ENCODE measurements at regions not wholly inside any gene's neighbourhood (a gene's known extent, or its start where the extent isn't known, plus 50 kb on each side); places are given as distances from the start of the nearest gene placed in this dataset.
"Not testable (repeated sequence)": the region's sequence is repeated elsewhere in the genome, so short reads cannot be mapped to it uniquely, and the experiment has no call there.

DNA sequence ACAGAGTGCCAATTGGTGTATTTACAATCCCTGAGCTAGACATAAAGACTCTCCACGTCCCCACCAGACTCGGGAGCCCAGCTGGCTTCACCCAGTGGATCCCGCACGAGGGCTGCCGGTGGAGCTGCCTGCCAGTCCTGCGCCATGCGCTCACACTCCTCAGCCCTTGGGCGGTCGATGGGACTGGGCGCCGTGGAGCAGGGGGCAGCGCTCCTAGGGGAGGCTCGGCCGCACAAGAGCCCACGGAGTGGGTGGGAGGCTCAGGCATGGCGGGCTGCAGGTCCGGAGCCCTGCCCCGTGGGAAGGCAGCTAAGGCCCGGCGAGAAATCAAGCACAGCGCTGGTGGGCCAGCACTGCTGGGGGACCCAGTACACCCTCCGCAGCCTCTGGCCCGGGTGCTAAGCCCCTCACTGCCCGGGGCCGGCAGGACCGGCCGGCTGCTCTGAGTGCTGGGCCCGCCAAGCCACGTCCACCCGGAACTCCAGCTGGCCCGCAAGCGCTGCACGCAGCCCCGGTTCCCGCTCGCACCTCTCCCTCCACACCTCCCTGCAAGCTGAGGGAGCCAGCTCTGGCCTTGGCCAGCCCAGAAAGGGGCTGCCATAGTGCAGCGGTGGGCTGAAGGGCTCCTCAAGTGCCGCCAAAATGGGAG, 759.4 kb downstream of the BRINP3 start:
- not testable (repeated sequence) for DNase-seq

DNA sequence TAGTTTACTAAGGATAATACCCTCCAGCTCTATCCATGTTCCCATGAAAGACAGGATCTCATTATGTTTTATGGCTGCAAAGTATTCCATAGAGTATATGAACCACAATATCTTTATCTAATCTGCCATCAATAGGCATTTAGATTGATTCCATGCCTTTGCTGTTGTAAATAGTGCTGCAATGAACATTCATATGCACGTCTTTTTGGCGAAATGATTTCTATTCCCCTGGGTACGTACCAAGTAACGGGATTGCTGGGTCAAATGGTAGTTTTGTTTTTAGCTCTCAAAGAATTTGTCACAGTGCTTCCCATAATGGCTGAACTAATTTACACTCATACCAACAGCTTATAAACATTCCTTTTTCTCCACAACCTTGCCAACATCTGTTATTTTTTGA, 750.9 kb downstream of the BRINP3 start:
- no peak for DNase-seq

DNA sequence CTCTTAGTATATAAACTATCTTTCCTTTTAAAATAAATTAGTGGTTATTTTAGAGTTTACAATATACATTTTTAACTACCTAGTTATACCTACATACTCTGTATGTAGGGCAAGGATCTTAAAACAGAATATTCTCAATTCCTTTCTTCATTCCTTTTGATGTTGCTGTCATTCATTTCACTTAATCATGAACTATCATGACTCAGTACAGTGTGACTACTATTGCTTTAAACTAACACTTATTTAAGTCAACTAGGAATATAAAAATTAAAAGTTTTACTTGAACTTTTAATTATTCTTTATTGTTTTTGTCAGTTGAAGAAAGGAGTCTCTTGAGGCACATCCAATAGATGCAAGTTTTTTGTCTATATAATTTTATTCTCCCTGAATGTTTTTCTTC, 726.4 kb downstream of the BRINP3 start:
- DNase-seq: no peak

DNA sequence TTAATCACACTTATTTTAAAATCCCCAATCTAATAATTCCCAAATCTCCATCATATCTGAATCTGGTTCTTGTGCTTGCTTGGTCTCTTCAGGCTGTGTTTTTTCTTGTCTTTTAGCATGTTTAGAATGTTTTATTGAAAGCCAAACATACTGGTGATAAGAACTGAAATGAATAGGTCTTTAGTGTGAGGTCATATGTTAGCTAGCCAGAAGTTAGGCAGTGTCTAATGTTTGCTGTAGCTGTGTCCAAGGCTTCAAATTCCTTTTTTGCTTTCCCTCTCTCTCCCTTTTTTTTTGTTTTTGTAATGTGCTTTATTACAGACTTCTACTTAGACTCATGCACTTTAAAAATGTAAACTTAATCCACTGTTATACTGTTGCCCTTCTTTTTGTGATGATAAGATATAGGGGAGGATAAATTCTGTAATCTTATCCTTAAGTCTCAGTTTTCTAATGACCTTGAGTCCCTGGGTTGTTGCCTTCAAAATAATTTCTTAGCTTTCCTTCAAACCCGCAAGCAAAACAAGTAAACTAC, 725.1 kb downstream of the BRINP3 start:
- DNase-seq: no peak

GRCh38 chr1:189755100-189755499, 722.6 kb downstream of the BRINP3 start:
- not testable (repeated sequence) for DNase-seq

- no peak for DNase-seq
Observed at GRCh38 chr1:189764391-189765320, 713.0 kb downstream of the BRINP3 start.

DNA sequence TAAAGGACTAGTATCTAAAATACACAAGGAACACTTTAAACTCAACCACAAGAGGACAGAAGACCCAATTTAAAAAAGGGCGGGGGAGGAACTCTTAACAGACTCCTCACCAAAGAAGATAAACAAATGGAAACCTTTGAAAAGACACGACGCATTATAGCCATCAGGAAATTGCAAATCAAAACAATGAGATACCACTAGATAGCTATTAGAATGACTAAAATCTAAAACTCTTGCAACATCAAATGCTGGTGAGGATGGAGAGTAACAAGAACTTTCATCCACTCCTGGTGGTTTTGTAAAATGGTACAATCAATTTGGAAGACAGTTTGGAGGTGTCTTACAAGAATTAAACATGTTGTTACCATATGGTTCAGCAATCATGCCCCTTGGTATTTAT, 708.2 kb downstream of the BRINP3 start:
- DNase-seq: no peak

DNA sequence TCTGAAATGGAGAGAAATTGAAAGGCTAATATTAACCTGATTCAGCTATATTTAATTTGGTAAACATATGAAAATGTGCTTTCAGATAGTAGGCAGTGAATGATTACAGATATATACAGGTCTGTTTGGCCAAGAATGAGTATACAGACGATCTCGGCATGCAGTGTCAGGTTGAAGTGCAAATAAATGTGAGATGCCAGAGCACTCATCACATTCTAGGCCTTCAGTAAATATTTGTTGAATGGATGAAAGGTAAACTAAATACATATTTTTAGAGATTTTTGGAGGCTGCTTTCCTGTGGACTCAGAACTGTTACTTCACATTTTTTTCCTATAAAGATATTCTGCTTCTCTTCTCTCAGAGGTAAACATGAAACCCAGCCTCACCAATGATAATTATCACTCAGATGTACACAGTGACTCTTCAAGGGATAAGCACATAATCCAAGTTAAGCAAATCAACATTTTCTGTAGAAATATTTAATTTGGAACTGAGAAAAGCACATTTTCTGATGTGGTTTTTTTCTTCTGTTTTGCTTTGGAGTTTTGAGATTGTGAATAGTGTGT, 702.9 kb downstream of the BRINP3 start:
- DNase-seq: no peak

GRCh38 chr1:189775343-189775742, 702.3 kb downstream of the BRINP3 start:
- no peak for DNase-seq

GRCh38 chr1:189779034-189779433, 698.6 kb downstream of the BRINP3 start:
- no peak for DNase-seq

DNA sequence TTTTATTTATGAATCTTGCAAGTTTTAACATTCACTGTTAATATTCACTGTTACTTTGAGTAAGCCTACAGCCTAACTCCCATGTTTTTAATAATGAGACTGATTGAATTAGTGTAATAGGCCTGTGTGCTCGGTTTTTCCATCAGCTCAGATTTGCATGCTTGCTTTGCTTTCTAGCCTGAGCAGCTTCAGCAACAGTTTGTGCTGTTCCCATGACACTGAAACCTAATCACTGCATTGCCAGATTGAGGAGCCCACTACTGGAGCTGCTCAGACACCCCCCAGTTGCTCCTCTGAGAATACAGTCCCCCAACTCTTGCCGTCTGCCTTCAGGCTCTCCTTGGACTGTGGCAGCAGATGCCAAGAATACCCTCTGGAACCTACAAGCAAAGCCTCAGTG, 695.4 kb downstream of the BRINP3 start:
- DNase-seq: no peak

- no peak for DNase-seq
Observed at GRCh38 chr1:189783456-189783855, 694.2 kb downstream of the BRINP3 start.

DNA sequence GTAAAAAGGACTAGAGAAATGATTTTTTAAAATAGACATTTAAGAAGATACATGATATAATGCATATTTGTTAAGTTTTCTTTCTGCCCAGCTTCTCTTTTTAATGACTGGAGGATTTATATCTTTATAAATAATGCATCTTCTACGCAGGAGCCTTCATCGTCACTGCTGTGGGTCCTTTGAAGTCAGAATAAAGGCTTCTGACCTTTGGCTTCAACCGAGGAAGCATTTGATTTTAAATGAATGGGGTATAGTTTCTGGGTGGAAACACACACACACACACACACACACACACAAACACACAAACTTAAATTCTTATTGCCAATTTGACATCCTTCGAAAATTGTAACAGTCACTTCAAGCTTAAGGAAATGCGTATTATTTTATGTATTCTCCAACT, 690.9 kb downstream of the BRINP3 start:
- DNase-seq: no peak

GRCh38 chr1:189787201-189787600, 690.5 kb downstream of the BRINP3 start:
- no peak for DNase-seq

GRCh38 chr1:189790335-189790734, 687.3 kb downstream of the BRINP3 start:
- no peak for DNase-seq

DNA sequence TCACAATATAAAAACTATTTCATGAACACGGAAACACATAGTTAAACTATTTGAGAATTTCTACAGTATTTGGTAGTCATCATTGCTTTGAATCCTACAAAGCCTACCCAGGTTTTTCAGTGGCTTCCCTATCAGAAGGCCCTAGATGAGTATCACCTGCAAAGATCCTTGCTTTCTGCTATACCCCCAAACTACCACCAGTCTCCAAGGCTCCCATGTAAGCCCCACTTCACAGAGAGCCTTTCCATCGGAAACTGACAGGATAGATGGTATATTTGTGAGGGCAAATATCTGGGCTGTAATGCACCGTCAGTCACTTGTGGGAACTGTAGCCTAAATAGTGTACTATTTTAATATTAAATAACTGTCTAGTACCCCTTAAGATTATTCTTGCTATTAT, 674.3 kb downstream of the BRINP3 start:
- no peak for DNase-seq

DNA sequence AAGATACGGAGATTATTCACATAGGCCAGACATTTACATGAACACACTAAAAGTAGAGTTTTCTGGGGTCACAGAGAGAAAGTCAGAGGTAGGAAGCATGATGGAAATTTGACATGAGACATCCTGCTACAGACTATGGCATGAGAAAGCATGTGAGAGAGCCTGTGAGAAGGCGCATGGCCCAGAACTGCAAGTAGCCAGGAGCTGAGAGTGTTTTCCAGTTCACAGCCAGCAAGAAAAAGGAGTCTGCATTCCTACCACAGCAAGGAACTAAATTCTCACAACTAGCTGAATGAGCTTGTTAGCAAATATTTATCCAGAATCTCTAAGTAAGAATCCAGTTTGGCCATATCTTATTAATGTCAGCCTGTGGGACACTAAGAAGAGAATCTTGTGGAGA, 673.3 kb downstream of the BRINP3 start:
- no peak for DNase-seq

DNA sequence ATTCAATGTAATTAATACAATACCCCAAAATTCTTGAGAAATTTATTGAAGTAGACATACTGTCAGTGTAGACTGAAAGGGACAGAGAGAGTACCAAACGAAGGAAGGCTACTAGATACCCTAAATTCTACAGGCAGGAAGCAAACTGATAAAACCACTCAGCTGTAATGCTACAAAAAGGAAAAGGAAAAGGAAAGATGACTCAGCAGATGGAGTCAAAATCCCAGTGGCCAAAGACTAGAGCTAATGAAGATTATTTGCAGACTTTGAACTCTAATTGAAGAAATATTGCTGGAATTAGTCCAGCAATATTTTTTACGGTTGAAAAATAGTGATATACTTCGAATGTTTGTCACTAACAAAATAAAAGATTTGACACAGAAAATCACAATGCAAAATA, 671.9 kb downstream of the BRINP3 start:
- no peak for DNase-seq

- DNase-seq: not testable (repeated sequence)
Observed at GRCh38 chr1:189810639-189811038, 667.0 kb downstream of the BRINP3 start.

DNA sequence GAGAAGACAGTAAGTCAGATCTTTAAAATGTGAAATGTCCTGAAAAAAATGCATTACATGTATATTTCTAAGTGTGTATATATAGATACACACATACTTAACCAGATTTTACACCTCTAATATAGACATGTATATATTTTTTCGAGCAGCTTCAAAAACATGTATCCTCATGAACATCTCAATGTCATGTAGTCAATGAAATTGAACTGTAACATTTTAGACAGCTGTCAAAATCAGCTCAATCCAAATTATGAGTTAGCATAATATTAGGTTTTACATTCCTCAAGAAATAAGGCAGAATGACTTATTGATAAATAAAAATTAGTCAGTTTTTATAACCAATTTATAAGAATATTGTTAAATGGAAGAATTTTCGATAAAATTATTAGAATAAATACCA, 665.7 kb downstream of the BRINP3 start:
- DNase-seq: no peak

DNA sequence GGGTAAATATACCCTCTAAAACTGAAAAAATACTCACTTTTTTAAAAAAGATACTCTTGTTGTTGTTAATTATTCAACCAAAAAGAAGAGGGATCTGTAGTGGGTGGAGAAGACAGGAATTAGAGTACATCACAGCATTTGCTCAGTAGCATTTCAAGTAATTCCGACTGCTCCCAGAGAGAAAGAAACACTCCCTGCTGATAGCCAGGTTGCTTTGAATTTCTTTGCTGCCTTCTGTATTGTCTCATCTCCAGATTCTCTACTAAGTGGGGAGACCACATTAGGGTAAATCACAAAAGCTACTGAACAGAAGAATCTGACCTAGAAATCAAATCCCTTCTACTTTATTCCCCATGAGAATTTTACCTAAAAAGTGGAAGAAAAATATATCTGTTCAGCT, 661.1 kb downstream of the BRINP3 start:
- DNase-seq: no peak

GRCh38 chr1:189819751-189820150, 657.9 kb downstream of the BRINP3 start:
- DNase-seq: no peak

GRCh38 chr1:189821833-189822232, 655.8 kb downstream of the BRINP3 start:
- no peak for DNase-seq

GRCh38 chr1:189834813-189835212, 642.9 kb downstream of the BRINP3 start:
- no peak for DNase-seq

All from bone marrow (tissue), 2 donors.